ENCODE measurements at regions not wholly inside any gene's neighbourhood (a gene's known extent, or its start where the extent isn't known, plus 50 kb on each side); places are given as distances from the start of the nearest gene placed in this dataset.

DNA sequence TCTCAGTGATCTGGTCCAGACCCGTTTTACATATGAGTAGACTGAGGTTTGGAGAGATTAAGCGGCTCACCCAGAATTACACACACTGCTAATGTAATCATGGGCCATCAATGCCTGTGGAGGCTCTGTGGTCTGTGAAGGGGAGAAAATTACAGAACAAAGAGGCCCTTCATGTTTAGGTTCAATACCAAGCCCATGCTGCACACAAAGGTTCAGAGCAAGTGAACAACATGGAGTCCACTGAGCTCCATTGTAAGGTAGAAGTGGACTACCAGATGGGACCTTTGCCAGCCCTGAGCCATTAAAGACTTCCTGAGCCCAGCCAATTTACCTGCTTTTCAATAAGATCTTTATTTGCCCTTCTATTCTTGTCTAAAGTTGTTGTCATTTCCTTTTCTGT lies 109.8 kb downstream of the LUZP4 start:
- Histone ChIP-seq H3K4me1 (no peaks in the 10 kb centered on the region), H3K27me3 (peaks cover 0 to 54% of the 10 kb centered on the region in 2 donors), H3K36me3 (no peaks in the 10 kb centered on the region), H3K9me3 (no peaks in the 10 kb centered on the region), H3K27ac (no peak overlapping the region), H3K4me3 (no peak overlapping the region)
- TF ChIP-seq, protein P1, sequence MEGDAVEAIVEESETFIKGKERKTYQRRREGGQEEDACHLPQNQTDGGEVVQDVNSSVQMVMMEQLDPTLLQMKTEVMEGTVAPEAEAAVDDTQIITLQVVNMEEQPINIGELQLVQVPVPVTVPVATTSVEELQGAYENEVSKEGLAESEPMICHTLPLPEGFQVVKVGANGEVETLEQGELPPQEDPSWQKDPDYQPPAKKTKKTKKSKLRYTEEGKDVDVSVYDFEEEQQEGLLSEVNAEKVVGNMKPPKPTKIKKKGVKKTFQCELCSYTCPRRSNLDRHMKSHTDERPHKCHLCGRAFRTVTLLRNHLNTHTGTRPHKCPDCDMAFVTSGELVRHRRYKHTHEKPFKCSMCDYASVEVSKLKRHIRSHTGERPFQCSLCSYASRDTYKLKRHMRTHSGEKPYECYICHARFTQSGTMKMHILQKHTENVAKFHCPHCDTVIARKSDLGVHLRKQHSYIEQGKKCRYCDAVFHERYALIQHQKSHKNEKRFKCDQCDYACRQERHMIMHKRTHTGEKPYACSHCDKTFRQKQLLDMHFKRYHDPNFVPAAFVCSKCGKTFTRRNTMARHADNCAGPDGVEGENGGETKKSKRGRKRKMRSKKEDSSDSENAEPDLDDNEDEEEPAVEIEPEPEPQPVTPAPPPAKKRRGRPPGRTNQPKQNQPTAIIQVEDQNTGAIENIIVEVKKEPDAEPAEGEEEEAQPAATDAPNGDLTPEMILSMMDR (IDR thresholded peaks at IDR 0.05): no peak
- TF ChIP-seq POLR2A (IDR thresholded peaks at IDR 0.05) (no peak), POLR2AphosphoS5 (IDR thresholded peaks at IDR 0.05) (no peak)
- intact Hi-C loops (cut with DNase I; ENCODE audit: low total_unique reads): no loop called here
- no peak for DNase-seq (ENCODE audit: low spot score in 2 of 2)

DNA sequence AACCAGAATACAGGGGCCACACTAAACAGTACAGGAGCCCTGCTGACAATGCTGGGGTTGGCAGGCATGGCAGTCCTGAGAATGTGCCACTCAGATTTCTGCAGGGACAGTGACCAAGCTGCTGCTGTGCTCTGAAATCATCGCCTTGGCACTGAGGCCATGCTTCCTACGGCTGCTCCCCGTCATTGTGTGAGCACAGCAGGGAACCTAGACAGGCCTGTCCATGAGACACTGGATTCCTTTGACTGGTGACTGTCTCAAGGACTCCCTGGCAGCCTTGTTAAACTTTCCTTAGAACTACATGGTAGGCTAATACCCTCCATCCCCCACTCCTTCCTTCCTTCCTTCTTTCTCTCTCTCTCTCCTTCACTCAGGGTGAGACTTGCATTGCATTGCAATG lies 111.4 kb downstream of the LUZP4 start:
- no peak overlapping the region for H3K27ac ChIP-seq
- H3K4me1 ChIP-seq: no peaks in the 10 kb centered on the region
- no peak overlapping the region for H3K4me3 ChIP-seq
- H3K36me3 ChIP-seq: no peaks in the 10 kb centered on the region
- peaks cover 0 to 41% of the 10 kb centered on the region in 2 donors for H3K27me3 ChIP-seq
- TF ChIP-seq POLR2AphosphoS5 (IDR thresholded peaks at IDR 0.05) (no peak), POLR2A (IDR thresholded peaks at IDR 0.05) (no peak)
- TF ChIP-seq, protein P1 (IDR thresholded peaks at IDR 0.05): no peak
- intact Hi-C loops (cut with DNase I; ENCODE audit: low total_unique reads): no loop called here
- no peak for DNase-seq (ENCODE audit: low spot score in 2 of 2)
- no peaks in the 10 kb centered on the region for H3K9me3 ChIP-seq

DNA sequence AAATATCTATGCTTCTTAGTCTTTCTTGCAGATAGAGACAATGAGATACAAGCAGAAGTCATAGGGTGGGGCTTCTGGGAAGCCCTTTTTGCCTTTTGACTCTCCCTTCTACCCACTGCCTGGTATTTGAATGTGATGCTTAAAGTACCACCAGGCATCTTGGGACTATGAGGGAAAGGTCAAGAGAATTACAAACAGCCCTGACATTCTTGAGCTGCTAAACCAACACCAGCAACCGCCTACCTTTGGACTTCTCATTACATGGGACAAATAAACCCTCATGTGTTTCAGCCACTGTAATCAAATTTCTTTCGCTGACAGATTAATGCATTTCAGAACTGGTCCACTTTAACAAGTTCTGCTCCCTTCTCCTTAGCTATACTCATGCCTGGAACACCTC lies 112.8 kb downstream of the LUZP4 start:
- intact Hi-C loops (cut with DNase I; ENCODE audit: low total_unique reads): no loop called here
- Histone ChIP-seq H3K4me1 (no peaks in the 10 kb centered on the region), H3K4me3 (no peak overlapping the region)

GRCh38 chrX:115408771-115409400 lies 119.4 kb downstream of the LUZP4 start:
- Histone ChIP-seq H3K36me3 (no peaks in the 10 kb centered on the region), H3K9me3 (no peaks in the 10 kb centered on the region), H3K27ac (no peak overlapping the region), H3K4me1 (no peaks in the 10 kb centered on the region), H3K4me3 (no peak overlapping the region), H3K27me3 (peaks cover 0 to 33% of the 10 kb centered on the region in 2 donors)
- TF ChIP-seq POLR2AphosphoS5 (IDR thresholded peaks at IDR 0.05) (no peak), POLR2A (IDR thresholded peaks at IDR 0.05) (no peak)
- TF ChIP-seq, protein P1 (IDR thresholded peaks at IDR 0.05): no peak
- DNase-seq (ENCODE audit: low spot score in 2 of 2): no peak
- intact Hi-C loops (cut with DNase I; ENCODE audit: low total_unique reads): no loop called here

More for the DNA sequence above, 112.8 kb downstream of the LUZP4 start:
- Histone ChIP-seq H3K36me3 (no peaks in the 10 kb centered on the region), H3K27ac (no peak overlapping the region), H3K9me3 (no peaks in the 10 kb centered on the region), H3K27me3 (peaks cover 0 to 29% of the 10 kb centered on the region in 2 donors)
- DNase-seq (ENCODE audit: low spot score in 2 of 2): no peak
- TF ChIP-seq POLR2A (IDR thresholded peaks at IDR 0.05) (no peak), POLR2AphosphoS5 (IDR thresholded peaks at IDR 0.05) (no peak)
- TF ChIP-seq, protein P1 (IDR thresholded peaks at IDR 0.05): no peak

DNA sequence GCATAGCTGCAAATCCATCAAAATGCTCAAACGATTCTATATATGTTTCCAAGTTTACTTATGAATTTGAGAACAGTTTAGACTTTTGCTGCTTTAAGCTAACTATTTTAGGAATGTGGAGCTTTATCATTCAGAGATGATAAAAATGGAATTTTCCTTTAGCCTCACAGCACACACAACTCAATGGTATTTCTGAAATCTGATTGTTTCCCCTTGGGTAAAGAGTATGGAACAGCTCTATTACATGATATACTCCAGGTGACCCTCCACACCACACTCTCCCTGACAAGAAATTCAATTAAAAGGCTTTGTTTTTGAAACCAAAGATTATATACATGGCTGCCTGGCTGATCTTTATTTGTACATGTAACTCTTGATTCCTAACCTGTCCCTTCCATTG lies 120.0 kb downstream of the LUZP4 start:
- Histone ChIP-seq H3K9me3 (no peaks in the 10 kb centered on the region), H3K27me3 (peaks cover 0 to 40% of the 10 kb centered on the region in 2 donors), H3K27ac (no peak overlapping the region), H3K36me3 (no peaks in the 10 kb centered on the region), H3K4me3 (no peak overlapping the region), H3K4me1 (no peaks in the 10 kb centered on the region)
- no peak for DNase-seq (ENCODE audit: low spot score in 2 of 2)
- TF ChIP-seq POLR2A (IDR thresholded peaks at IDR 0.05) (no peak), POLR2AphosphoS5 (IDR thresholded peaks at IDR 0.05) (no peak)
- TF ChIP-seq, protein P1 (IDR thresholded peaks at IDR 0.05): no peak
- intact Hi-C loops (cut with DNase I; ENCODE audit: low total_unique reads): no loop called here
